Natural killer cell treated with Interleukin-12 subunit alpha and Interleukin-12 subunit beta and Interleukin-15 and Interleukin-18, amount 100 ng/mL, for 72 hours (primary cell): ENCODE measurements at regions not wholly inside any gene's neighbourhood (a gene's known extent, or its start where the extent isn't known, plus 50 kb on each side); places are given as distances from the start of the nearest gene placed in this dataset.
"Not testable (repeated sequence)": the region's sequence is repeated elsewhere in the genome, so short reads cannot be mapped to it uniquely, and the experiment has no call there.

Experiments
- ATAC-seq, 2 donors: fragments of 150-1000 bp; cut with Tn5 transposase in 1 of 2; sonication (Bioruptor Pico), chemical (Tn5 transposase) in 1 of 2; 2 replicates each; pipeline ENCODE4 v1.10.0; 2021
- DNase-seq: peaks from one replicate; pipeline ENCODE4 v3.0.0; 2022; ENCODE audit warnings: low spot score
- H3K27ac Mint-ChIP-seq, 2 donors: 1 replicate in 1 of 2; 2 replicates in 1 of 2; pipeline ENCODE4 v1.8.0; 2022; ENCODE audit warnings: mixed read lengths in 2 of 2, mild to moderate bottlenecking in 1 of 2, moderate library complexity in 1 of 2
- H3K27me3 Mint-ChIP-seq, 2 donors: 1 replicate in 1 of 2; 2 replicates in 1 of 2; pipeline ENCODE4 v1.8.0; 2022; ENCODE audit warnings: mixed read lengths in 2 of 2
- H3K36me3 Mint-ChIP-seq: one replicate; pipeline ENCODE4 v1.8.0; 2022; ENCODE audit warnings: mixed read lengths
- H3K4me1 Mint-ChIP-seq, 2 donors: 1 replicate in 1 of 2; 2 replicates in 1 of 2; pipeline ENCODE4 v1.8.0; 2022; ENCODE audit warnings: low read depth in 2 of 2, mixed read lengths in 2 of 2, mild to moderate bottlenecking in 1 of 2
- H3K4me3 Mint-ChIP-seq: one replicate; pipeline ENCODE4 v1.8.0; 2022; ENCODE audit warnings: mixed read lengths
- H3K9me3 Mint-ChIP-seq: 2 replicates; pipeline ENCODE4 v1.8.0; 2022; ENCODE audit warnings: mixed read lengths

GRCh38 chrX:120719622-120720021 lies 89.8 kb upstream of the C1GALT1C1 start:
- H3K36me3 Mint-ChIP-seq = no peaks in the 10 kb centered on the region
- peaks cover 0 to 12% of the 10 kb centered on the region in 2 donors for H3K27me3 Mint-ChIP-seq
- no peak for ATAC-seq
- no peak overlapping the region for H3K27ac Mint-ChIP-seq
- no peaks in the 10 kb centered on the region for H3K4me1 Mint-ChIP-seq
- H3K9me3 Mint-ChIP-seq = no peaks in the 10 kb centered on the region
- no peak for DNase-seq
- H3K4me3 Mint-ChIP-seq = no peak overlapping the region

GRCh38 chrX:120718969-120719368 lies 89.1 kb upstream of the C1GALT1C1 start:
- ATAC-seq = peak in 1 of 2 donors; percentile 11
- no peaks in the 10 kb centered on the region for H3K36me3 Mint-ChIP-seq

GRCh38 chrX:120702337-120702736 lies 72.5 kb upstream of the C1GALT1C1 start:
- H3K4me3 Mint-ChIP-seq, DNase-seq, H3K4me1 Mint-ChIP-seq, ATAC-seq, H3K27ac Mint-ChIP-seq, H3K9me3 Mint-ChIP-seq: not testable (repeated sequence)
- Mint-ChIP-seq H3K27me3 (peaks cover 12 to 35% of the 10 kb centered on the region in 2 donors), H3K36me3 (peaks cover 13% of the 10 kb centered on the region)

More at GRCh38 chrX:120718969-120719368, 89.1 kb upstream of the C1GALT1C1 start:
- DNase-seq = no peak
- Mint-ChIP-seq H3K27me3 (peaks cover 0 to 12% of the 10 kb centered on the region in 2 donors), H3K4me3 (no peak overlapping the region), H3K4me1 (no peaks in the 10 kb centered on the region), H3K9me3 (no peaks in the 10 kb centered on the region), H3K27ac (no peak overlapping the region)

- peak overlapping the region; percentile 74 for H3K4me3 Mint-ChIP-seq
- peaks cover 8% of the 10 kb centered on the region for H3K9me3 Mint-ChIP-seq
- H3K27me3 Mint-ChIP-seq = peaks cover 7 to 24% of the 10 kb centered on the region in 2 donors
- DNase-seq (peak; percentile 69), ATAC-seq (peak; percentile 94 to 95)
- H3K4me1 Mint-ChIP-seq = peaks cover 14 to 16% of the 10 kb centered on the region in 2 donors
- H3K27ac Mint-ChIP-seq = peak overlapping the region; percentile 84 to 90
- H3K36me3 Mint-ChIP-seq = peaks cover 13% of the 10 kb centered on the region
These were observed 67.2 kb upstream of the C1GALT1C1 start for GRCh38 chrX:120697053-120697452.

GRCh38 chrX:120692319-120692718 lies 62.5 kb upstream of the C1GALT1C1 start:
- H3K4me3 Mint-ChIP-seq = no peak overlapping the region
- no peak for DNase-seq
- H3K4me1 Mint-ChIP-seq = peaks cover 12% of the 10 kb centered on the region in 2 donors
- no peak overlapping the region for H3K27ac Mint-ChIP-seq
- no peaks in the 10 kb centered on the region for H3K36me3 Mint-ChIP-seq
- peaks cover 11 to 14% of the 10 kb centered on the region in 2 donors for H3K27me3 Mint-ChIP-seq
- no peaks in the 10 kb centered on the region for H3K9me3 Mint-ChIP-seq
- ATAC-seq = no peak

GRCh38 chrX:120690941-120691340 lies 61.1 kb upstream of the C1GALT1C1 start:
- Mint-ChIP-seq H3K4me3 (no peak overlapping the region), H3K9me3 (no peaks in the 10 kb centered on the region), H3K4me1 (no peaks in the 10 kb centered on the region), H3K27ac (peak overlapping the region in 1 of 2 donors; percentile 30), H3K36me3 (no peaks in the 10 kb centered on the region), H3K27me3 (peaks cover 11 to 15% of the 10 kb centered on the region in 2 donors)
- DNase-seq (no peak), ATAC-seq (no peak)

- no peak for ATAC-seq
- no peak for DNase-seq
- Mint-ChIP-seq H3K27me3 (peaks cover 11 to 15% of the 10 kb centered on the region in 2 donors), H3K36me3 (no peaks in the 10 kb centered on the region), H3K4me1 (no peaks in the 10 kb centered on the region), H3K4me3 (no peak overlapping the region), H3K9me3 (no peaks in the 10 kb centered on the region), H3K27ac (peak overlapping the region in 1 of 2 donors; percentile 30)
These were observed 60.5 kb upstream of the C1GALT1C1 start for GRCh38 chrX:120690344-120690743.

- Mint-ChIP-seq H3K4me3 (no peak overlapping the region), H3K27ac (peak overlapping the region in 1 of 2 donors; percentile 11), H3K4me1 (peaks cover 20 to 28% of the 10 kb centered on the region in 2 donors), H3K36me3 (peaks cover 8% of the 10 kb centered on the region), H3K27me3 (peaks cover 0 to 18% of the 10 kb centered on the region in 2 donors), H3K9me3 (peaks cover 4% of the 10 kb centered on the region)
- ATAC-seq (no peak), DNase-seq (no peak)
These were observed 50.2 kb upstream of the C1GALT1C1 start for GRCh38 chrX:120680090-120680489.
